C4-2B (cell line): ENCODE measurements at regions not wholly inside any gene's neighbourhood (a gene's known extent, or its start where the extent isn't known, plus 50 kb on each side); places are given as distances from the start of the nearest gene placed in this dataset.

Experiments used
- CTCF ChIP-seq: fragments of 450-650 bp; conservative IDR thresholded peaks from 2 replicates; pipeline ENCODE4 v1.5.1; 2017; ENCODE audit warnings: mild to moderate bottlenecking
- ZFX ChIP-seq: fragments of 450-650 bp; IDR thresholded peaks from 2 replicates; pipeline ENCODE4 v1.6.1; 2017

DNA sequence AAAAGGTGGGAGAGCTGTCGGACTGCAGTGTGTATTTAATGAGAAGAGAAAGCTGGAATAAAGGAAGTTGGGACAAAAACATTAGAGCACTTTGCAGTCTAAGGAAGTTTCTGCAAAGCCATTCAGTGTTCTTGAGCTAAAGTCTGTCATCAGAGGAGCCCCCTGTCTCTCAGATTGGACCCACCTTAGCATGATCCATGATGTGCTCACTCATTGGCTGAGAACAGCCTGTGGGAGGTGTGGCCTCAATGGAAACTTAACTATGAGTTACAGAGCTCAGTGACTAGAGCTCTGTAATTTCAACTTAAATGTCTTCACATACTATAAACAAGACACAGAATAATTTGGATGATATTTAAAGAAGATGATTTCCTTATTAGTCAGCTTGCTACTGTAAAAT, 437.0 kb downstream of the BTBD3 start:
- no peak for TF ChIP-seq ZFX
- TF ChIP-seq CTCF, result no peak
